ENCODE measurements at regions not wholly inside any gene's neighbourhood (a gene's known extent, or its start where the extent isn't known, plus 50 kb on each side); places are given as distances from the start of the nearest gene placed in this dataset.

GRCh38 chrX:3206314-3206713 lies 140.1 kb downstream of the MXRA5 start:
- WGBS (ENCODE audit: extremely low coverage, insufficient read length, low lambda C conversion rate) = no CpG with 5 or more reads among the region's 6 CpGs
- no peak overlapping the region for H2BK120ac ChIP-seq (ENCODE audit: low read depth, low read length, poor library complexity, severe bottlenecking)

More at GRCh38 chrX:3206314-3206713, 140.1 kb downstream of the MXRA5 start:
- H3K4me1 ChIP-seq (ENCODE audit: insufficient read depth, low read length) = no peaks in the 10 kb centered on the region
- H3K4me1 Mint-ChIP-seq = no peaks in the 10 kb centered on the region
- H4K20me1 ChIP-seq (ENCODE audit: control insufficient read depth, insufficient read depth, insufficient read length) = no peaks in the 10 kb centered on the region
- H2BK12ac ChIP-seq (ENCODE audit: insufficient read length, low read depth, low read length) = no peak overlapping the region
- H2BK15ac ChIP-seq (ENCODE audit: low read depth, low read length) = no peak overlapping the region
- no peak overlapping the region for H3K27ac Mint-ChIP-seq
- no peak overlapping the region for H4K5ac ChIP-seq (ENCODE audit: insufficient read length, low read depth, low read length)
- H3K9me3 Mint-ChIP-seq = no peaks in the 10 kb centered on the region
- H3K4me2 ChIP-seq (ENCODE audit: insufficient read depth, insufficient read length, low read length) = no peak overlapping the region
- H3K27me3 ChIP-seq (ENCODE audit: insufficient read depth, low read length) = no peaks in the 10 kb centered on the region
- no peak overlapping the region for H2AK5ac ChIP-seq (ENCODE audit: insufficient read length, low read length)
- H3K14ac ChIP-seq (ENCODE audit: insufficient read depth, low read length) = no peak overlapping the region
- H4K8ac ChIP-seq (replicated peaks; ENCODE audit: insufficient read length, low read depth, low read length) = no peak overlapping the region
- peaks cover 2% of the 10 kb centered on the region; the same call in 1 of the 2 replicates for H3K27me3 Mint-ChIP-seq (ENCODE audit: low read depth)
- no peak overlapping the region for H3K9ac ChIP-seq (ENCODE audit: extremely low read depth, insufficient read length, low read length)
- no peak overlapping the region for H3T11ph ChIP-seq (ENCODE audit: low read length)
- no peak overlapping the region for H2AFZ ChIP-seq (ENCODE audit: low read length)
- DNase-seq = no peak
- no peaks in the 10 kb centered on the region for H3K36me3 Mint-ChIP-seq (ENCODE audit: insufficient read depth in 1 of 3, low read depth in 3 of 3)
- TF ChIP-seq, protein P1, sequence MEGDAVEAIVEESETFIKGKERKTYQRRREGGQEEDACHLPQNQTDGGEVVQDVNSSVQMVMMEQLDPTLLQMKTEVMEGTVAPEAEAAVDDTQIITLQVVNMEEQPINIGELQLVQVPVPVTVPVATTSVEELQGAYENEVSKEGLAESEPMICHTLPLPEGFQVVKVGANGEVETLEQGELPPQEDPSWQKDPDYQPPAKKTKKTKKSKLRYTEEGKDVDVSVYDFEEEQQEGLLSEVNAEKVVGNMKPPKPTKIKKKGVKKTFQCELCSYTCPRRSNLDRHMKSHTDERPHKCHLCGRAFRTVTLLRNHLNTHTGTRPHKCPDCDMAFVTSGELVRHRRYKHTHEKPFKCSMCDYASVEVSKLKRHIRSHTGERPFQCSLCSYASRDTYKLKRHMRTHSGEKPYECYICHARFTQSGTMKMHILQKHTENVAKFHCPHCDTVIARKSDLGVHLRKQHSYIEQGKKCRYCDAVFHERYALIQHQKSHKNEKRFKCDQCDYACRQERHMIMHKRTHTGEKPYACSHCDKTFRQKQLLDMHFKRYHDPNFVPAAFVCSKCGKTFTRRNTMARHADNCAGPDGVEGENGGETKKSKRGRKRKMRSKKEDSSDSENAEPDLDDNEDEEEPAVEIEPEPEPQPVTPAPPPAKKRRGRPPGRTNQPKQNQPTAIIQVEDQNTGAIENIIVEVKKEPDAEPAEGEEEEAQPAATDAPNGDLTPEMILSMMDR (conservative IDR thresholded peaks at IDR 0.05) = no peak
- H3K27ac ChIP-seq (ENCODE audit: insufficient read length, low read depth, low read length) = no peak overlapping the region
- H3K23ac ChIP-seq (ENCODE audit: insufficient read length, low read depth, low read length) = no peak overlapping the region
- no peak overlapping the region for H2BK20ac ChIP-seq (ENCODE audit: low read depth, low read length, poor library complexity, severe bottlenecking)
- no peaks in the 10 kb centered on the region for H3K79me1 ChIP-seq (ENCODE audit: insufficient read depth, low read depth, low read length, poor library complexity, severe bottlenecking)
- H3K79me2 ChIP-seq (ENCODE audit: insufficient read depth, low read length) = no peaks in the 10 kb centered on the region
- H3K4ac ChIP-seq (ENCODE audit: low read depth, low read length) = no peak overlapping the region
- H3K23me2 ChIP-seq (ENCODE audit: insufficient read length, low read depth, low read length, poor library complexity, severe bottlenecking) = no peaks in the 10 kb centered on the region
- no peak overlapping the region for H4K91ac ChIP-seq (ENCODE audit: insufficient read length, low read depth, low read length)
- no peak overlapping the region for H2BK5ac ChIP-seq (ENCODE audit: insufficient read length, low read length)
- no peak overlapping the region for H3K18ac ChIP-seq (ENCODE audit: insufficient read length, low read depth, low read length)
- no peak overlapping the region for H3K56ac ChIP-seq (ENCODE audit: insufficient read length, low read depth, low read length)
- H3K4me3 Mint-ChIP-seq = no peak overlapping the region
- H3K9me3 ChIP-seq (ENCODE audit: control insufficient read depth, low read depth, low read length) = no peaks in the 10 kb centered on the region
